Liver (tissue), 3 donors: ENCODE measurements at regions not wholly inside any gene's neighbourhood (a gene's known extent, or its start where the extent isn't known, plus 50 kb on each side); places are given as distances from the start of the nearest gene placed in this dataset.

Experiments used
- GABPA ChIP-seq, 2 donors: IDR thresholded peaks in 1 of 2; conservative IDR thresholded peaks in 1 of 2; 2 replicates each; pipeline ENCODE4 v1.6.1; 2016; ENCODE audit warnings: antibody characterized with exemption in 2 of 2, mild to moderate bottlenecking in 1 of 2, moderate library complexity in 1 of 2
- JUND ChIP-seq, 2 donors: IDR thresholded peaks; 2 replicates each; pipeline ENCODE4 v1.6.1; 2016; ENCODE audit warnings: antibody characterized with exemption in 2 of 2
- NR2F2 ChIP-seq: IDR thresholded peaks from 2 replicates; pipeline ENCODE4 v1.6.1; 2016; ENCODE audit warnings: antibody characterized with exemption
- TAF1 ChIP-seq: conservative IDR thresholded peaks from 2 replicates; pipeline ENCODE4 v1.6.1; 2016; ENCODE audit warnings: antibody characterized with exemption, mild to moderate bottlenecking
- TF ChIP-seq, protein P1 (sequence below): fragments of 150-350 bp; IDR thresholded peaks from 2 replicates; pipeline ENCODE4 v1.5.1; 2017; ENCODE audit warnings: improper control_type of control experiment, low read depth, low read length; ENCODE audit not compliant: missing input control
- TF ChIP-seq, protein P2 (sequence below): IDR thresholded peaks from 2 replicates; pipeline ENCODE4 v1.6.1; 2016; ENCODE audit warnings: antibody characterized with exemption
- TF ChIP-seq, protein P3 (sequence below): IDR thresholded peaks from 2 replicates; pipeline ENCODE4 v1.6.1; 2016; ENCODE audit warnings: antibody characterized with exemption
- TF ChIP-seq, protein P4 (sequence below): IDR thresholded peaks from 2 replicates; pipeline ENCODE4 v1.6.1; 2016; ENCODE audit warnings: antibody characterized with exemption
- TF ChIP-seq, protein P5 (sequence below): IDR thresholded peaks from 2 replicates; pipeline ENCODE4 v1.6.1; 2016; ENCODE audit warnings: antibody characterized with exemption, mild to moderate bottlenecking
- donor health status: healthy.
- donor health status: healthy.

DNA sequence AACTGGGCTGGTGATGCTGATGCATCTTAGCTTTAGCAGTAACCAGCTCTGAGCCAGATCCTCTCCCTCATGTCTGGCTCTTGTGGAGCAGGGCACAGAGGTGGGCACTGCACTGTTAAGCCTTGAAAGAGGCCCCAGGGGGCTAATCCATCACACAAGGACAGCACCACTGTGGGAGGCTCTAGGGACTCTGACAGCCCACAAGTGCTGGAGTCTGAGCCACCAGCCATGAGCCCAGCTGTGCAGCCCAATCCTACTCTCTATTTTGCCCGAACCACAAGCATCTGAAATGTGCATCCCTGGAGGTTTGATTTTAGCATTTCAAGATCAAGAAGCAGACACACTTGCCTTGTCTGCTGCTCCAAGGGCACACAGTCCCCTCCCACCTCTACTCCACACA lies 407.1 kb upstream of the TRPC7 start:
- TF ChIP-seq, protein P1, sequence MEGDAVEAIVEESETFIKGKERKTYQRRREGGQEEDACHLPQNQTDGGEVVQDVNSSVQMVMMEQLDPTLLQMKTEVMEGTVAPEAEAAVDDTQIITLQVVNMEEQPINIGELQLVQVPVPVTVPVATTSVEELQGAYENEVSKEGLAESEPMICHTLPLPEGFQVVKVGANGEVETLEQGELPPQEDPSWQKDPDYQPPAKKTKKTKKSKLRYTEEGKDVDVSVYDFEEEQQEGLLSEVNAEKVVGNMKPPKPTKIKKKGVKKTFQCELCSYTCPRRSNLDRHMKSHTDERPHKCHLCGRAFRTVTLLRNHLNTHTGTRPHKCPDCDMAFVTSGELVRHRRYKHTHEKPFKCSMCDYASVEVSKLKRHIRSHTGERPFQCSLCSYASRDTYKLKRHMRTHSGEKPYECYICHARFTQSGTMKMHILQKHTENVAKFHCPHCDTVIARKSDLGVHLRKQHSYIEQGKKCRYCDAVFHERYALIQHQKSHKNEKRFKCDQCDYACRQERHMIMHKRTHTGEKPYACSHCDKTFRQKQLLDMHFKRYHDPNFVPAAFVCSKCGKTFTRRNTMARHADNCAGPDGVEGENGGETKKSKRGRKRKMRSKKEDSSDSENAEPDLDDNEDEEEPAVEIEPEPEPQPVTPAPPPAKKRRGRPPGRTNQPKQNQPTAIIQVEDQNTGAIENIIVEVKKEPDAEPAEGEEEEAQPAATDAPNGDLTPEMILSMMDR: no peak
- TF ChIP-seq, protein P2, sequence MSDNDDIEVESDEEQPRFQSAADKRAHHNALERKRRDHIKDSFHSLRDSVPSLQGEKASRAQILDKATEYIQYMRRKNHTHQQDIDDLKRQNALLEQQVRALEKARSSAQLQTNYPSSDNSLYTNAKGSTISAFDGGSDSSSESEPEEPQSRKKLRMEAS: no peak
- TF ChIP-seq JUND (IDR thresholded peaks at IDR 0.05) (no peak), NR2F2 (no peak), GABPA (IDR thresholded peaks at IDR 0.05 in 1 of 2, conservative IDR thresholded peaks at IDR 0.05 in 1 of 2) (no peak), TAF1 (no peak)
- TF ChIP-seq, protein P3, sequence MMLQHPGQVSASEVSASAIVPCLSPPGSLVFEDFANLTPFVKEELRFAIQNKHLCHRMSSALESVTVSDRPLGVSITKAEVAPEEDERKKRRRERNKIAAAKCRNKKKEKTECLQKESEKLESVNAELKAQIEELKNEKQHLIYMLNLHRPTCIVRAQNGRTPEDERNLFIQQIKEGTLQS: no peak
- TF ChIP-seq, protein P4, sequence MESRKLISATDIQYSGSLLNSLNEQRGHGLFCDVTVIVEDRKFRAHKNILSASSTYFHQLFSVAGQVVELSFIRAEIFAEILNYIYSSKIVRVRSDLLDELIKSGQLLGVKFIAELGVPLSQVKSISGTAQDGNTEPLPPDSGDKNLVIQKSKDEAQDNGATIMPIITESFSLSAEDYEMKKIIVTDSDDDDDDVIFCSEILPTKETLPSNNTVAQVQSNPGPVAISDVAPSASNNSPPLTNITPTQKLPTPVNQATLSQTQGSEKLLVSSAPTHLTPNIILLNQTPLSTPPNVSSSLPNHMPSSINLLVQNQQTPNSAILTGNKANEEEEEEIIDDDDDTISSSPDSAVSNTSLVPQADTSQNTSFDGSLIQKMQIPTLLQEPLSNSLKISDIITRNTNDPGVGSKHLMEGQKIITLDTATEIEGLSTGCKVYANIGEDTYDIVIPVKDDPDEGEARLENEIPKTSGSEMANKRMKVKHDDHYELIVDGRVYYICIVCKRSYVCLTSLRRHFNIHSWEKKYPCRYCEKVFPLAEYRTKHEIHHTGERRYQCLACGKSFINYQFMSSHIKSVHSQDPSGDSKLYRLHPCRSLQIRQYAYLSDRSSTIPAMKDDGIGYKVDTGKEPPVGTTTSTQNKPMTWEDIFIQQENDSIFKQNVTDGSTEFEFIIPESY: no peak
- TF ChIP-seq, protein P5, sequence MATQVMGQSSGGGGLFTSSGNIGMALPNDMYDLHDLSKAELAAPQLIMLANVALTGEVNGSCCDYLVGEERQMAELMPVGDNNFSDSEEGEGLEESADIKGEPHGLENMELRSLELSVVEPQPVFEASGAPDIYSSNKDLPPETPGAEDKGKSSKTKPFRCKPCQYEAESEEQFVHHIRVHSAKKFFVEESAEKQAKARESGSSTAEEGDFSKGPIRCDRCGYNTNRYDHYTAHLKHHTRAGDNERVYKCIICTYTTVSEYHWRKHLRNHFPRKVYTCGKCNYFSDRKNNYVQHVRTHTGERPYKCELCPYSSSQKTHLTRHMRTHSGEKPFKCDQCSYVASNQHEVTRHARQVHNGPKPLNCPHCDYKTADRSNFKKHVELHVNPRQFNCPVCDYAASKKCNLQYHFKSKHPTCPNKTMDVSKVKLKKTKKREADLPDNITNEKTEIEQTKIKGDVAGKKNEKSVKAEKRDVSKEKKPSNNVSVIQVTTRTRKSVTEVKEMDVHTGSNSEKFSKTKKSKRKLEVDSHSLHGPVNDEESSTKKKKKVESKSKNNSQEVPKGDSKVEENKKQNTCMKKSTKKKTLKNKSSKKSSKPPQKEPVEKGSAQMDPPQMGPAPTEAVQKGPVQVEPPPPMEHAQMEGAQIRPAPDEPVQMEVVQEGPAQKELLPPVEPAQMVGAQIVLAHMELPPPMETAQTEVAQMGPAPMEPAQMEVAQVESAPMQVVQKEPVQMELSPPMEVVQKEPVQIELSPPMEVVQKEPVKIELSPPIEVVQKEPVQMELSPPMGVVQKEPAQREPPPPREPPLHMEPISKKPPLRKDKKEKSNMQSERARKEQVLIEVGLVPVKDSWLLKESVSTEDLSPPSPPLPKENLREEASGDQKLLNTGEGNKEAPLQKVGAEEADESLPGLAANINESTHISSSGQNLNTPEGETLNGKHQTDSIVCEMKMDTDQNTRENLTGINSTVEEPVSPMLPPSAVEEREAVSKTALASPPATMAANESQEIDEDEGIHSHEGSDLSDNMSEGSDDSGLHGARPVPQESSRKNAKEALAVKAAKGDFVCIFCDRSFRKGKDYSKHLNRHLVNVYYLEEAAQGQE: no peak
